Liver (tissue), 3 donors: ENCODE measurements at regions not wholly inside any gene's neighbourhood (a gene's known extent, or its start where the extent isn't known, plus 50 kb on each side); places are given as distances from the start of the nearest gene placed in this dataset.

Experiments used
- RAD21 ChIP-seq, 2 donors: IDR thresholded peaks; 2 replicates each; pipeline ENCODE4 v1.6.1; 2016; ENCODE audit warnings: antibody characterized with exemption in 2 of 2, mild to moderate bottlenecking in 2 of 2
- TF ChIP-seq, protein P1 (sequence below): fragments of 150-350 bp; IDR thresholded peaks from 2 replicates; pipeline ENCODE4 v1.5.1; 2017; ENCODE audit warnings: improper control_type of control experiment, low read depth, low read length; ENCODE audit not compliant: missing input control
- donor health status: healthy.
- donor health status: healthy.

DNA sequence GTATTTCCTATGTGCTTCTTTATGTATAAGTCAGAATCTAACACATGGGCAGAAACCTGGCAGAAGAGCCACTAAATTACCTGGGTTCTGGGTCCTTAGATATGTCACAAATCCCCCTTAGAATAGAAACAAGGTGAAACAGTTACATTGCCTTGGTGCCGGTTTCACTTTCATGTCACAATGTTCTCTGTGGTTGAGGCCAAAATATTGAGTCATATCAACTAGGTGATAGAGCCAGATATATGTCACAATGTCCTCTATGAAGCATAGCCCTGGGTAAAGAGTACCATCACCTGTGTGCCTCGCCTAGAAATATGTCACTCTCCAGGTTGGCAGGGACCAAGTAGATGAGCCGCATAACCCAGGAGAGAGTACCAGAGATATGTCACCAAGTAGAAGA is 899.8 kb upstream of the TSPY4 start:
- TF ChIP-seq, protein P1, sequence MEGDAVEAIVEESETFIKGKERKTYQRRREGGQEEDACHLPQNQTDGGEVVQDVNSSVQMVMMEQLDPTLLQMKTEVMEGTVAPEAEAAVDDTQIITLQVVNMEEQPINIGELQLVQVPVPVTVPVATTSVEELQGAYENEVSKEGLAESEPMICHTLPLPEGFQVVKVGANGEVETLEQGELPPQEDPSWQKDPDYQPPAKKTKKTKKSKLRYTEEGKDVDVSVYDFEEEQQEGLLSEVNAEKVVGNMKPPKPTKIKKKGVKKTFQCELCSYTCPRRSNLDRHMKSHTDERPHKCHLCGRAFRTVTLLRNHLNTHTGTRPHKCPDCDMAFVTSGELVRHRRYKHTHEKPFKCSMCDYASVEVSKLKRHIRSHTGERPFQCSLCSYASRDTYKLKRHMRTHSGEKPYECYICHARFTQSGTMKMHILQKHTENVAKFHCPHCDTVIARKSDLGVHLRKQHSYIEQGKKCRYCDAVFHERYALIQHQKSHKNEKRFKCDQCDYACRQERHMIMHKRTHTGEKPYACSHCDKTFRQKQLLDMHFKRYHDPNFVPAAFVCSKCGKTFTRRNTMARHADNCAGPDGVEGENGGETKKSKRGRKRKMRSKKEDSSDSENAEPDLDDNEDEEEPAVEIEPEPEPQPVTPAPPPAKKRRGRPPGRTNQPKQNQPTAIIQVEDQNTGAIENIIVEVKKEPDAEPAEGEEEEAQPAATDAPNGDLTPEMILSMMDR = no peak
- no peak for TF ChIP-seq RAD21 (IDR thresholded peaks at IDR 0.05)
